ENCODE measurements at regions not wholly inside any gene's neighbourhood (a gene's known extent, or its start where the extent isn't known, plus 50 kb on each side); places are given as distances from the start of the nearest gene placed in this dataset.

GRCh38 chr20:50439539-50440453, 70.4 kb upstream of the PTPN1 start:
- H3K27ac ChIP-seq (ENCODE audit: low read length, poor library complexity, severe bottlenecking), result peak overlapping the region; percentile 68
- H3K4me3 ChIP-seq (ENCODE audit: insufficient read depth in 1 of 2, low read depth in 1 of 2, low read length in 2 of 2), result no peak overlapping the region
- no peaks in the 10 kb centered on the region for H3K79me1 ChIP-seq (replicated peaks; ENCODE audit: low read length, poor library complexity, severe bottlenecking)
- peak overlapping the region; percentile 85 for H2BK120ac ChIP-seq (ENCODE audit: low read depth, low read length)
- peak overlapping the region; percentile 67 for H4K8ac ChIP-seq (ENCODE audit: low read length)
- peak overlapping the region; percentile 83 for H2BK15ac ChIP-seq (ENCODE audit: low read depth, poor library complexity, severe bottlenecking)
- no peak overlapping the region for H3K23ac ChIP-seq (ENCODE audit: low read length in 2 of 2)
- H2AK5ac ChIP-seq (ENCODE audit: low read length, severe bottlenecking), result peak overlapping the region; percentile 78
- H4K91ac ChIP-seq (ENCODE audit: low read length), result peak overlapping the region; percentile 86
- H2BK5ac ChIP-seq (ENCODE audit: low read depth, low read length, poor library complexity, severe bottlenecking), result no peak overlapping the region
- H2BK12ac ChIP-seq (ENCODE audit: low read length in 2 of 2), result peak overlapping the region; percentile 75 to 100
- no peaks in the 10 kb centered on the region for H3K9me3 ChIP-seq (ENCODE audit: control insufficient read depth, low read length)
- DNase-seq, result peak; percentile 25
- peak overlapping the region; percentile 86 for H3K4ac ChIP-seq (ENCODE audit: low read depth in 1 of 2, low read length in 2 of 2)
- peak overlapping the region; percentile 30 to 92 for H3K18ac ChIP-seq (ENCODE audit: low read depth in 1 of 2, low read length in 2 of 2)
- no peak overlapping the region for H2AFZ ChIP-seq (ENCODE audit: low read depth, low read length)
- peak overlapping the region in 1 of 2 experiments; percentile 72 for H3K14ac ChIP-seq (ENCODE audit: low read length in 2 of 2)
- no peaks in the 10 kb centered on the region for H3K27me3 ChIP-seq (ENCODE audit: control insufficient read depth in 1 of 2, insufficient read depth in 1 of 2, low read length in 2 of 2)
- H3K4me2 ChIP-seq (ENCODE audit: low read length, poor library complexity, severe bottlenecking), result no peak overlapping the region
- WGBS, result 96% methylated on average over 7 of the region's 7 CpGs
- peaks cover 12% of the 10 kb centered on the region for H3K4me1 ChIP-seq (ENCODE audit: control insufficient read depth, insufficient read depth, low read depth, low read length)
- no peaks in the 10 kb centered on the region for H3K36me3 ChIP-seq (ENCODE audit: control insufficient read depth in 1 of 2, insufficient read depth in 2 of 2, low read depth in 1 of 2, low read length in 2 of 2)
- H3K9ac ChIP-seq (ENCODE audit: low read length), result peak overlapping the region; percentile 61

- H2AK5ac ChIP-seq (ENCODE audit: low read length, severe bottlenecking), result no peak overlapping the region
- H3K36me3 ChIP-seq (ENCODE audit: control insufficient read depth in 1 of 2, insufficient read depth in 2 of 2, low read depth in 1 of 2, low read length in 2 of 2), result no peaks in the 10 kb centered on the region
- no peak overlapping the region for H2BK5ac ChIP-seq (ENCODE audit: low read depth, low read length, poor library complexity, severe bottlenecking)
- H3K4me2 ChIP-seq (ENCODE audit: low read length, poor library complexity, severe bottlenecking), result no peak overlapping the region
- H2BK15ac ChIP-seq (ENCODE audit: low read depth, poor library complexity, severe bottlenecking), result no peak overlapping the region
- no peaks in the 10 kb centered on the region for H3K79me1 ChIP-seq (replicated peaks; ENCODE audit: low read length, poor library complexity, severe bottlenecking)
- no peak overlapping the region for H2AFZ ChIP-seq (ENCODE audit: low read depth, low read length)
- no peak overlapping the region for H4K91ac ChIP-seq (ENCODE audit: low read length)
- no peaks in the 10 kb centered on the region for H3K27me3 ChIP-seq (ENCODE audit: control insufficient read depth in 1 of 2, insufficient read depth in 1 of 2, low read length in 2 of 2)
- H3K4me3 ChIP-seq (ENCODE audit: insufficient read depth in 1 of 2, low read depth in 1 of 2, low read length in 2 of 2), result no peak overlapping the region
- H3K18ac ChIP-seq (ENCODE audit: low read depth in 1 of 2, low read length in 2 of 2), result no peak overlapping the region
- peak overlapping the region; percentile 79 for H3K9ac ChIP-seq (ENCODE audit: low read length)
- WGBS, result 51% methylated on average over 3 of the region's 4 CpGs
- H3K9me3 ChIP-seq (ENCODE audit: control insufficient read depth, low read length), result no peaks in the 10 kb centered on the region
- no peak overlapping the region for H2BK12ac ChIP-seq (ENCODE audit: low read length in 2 of 2)
- peaks cover 12% of the 10 kb centered on the region for H3K4me1 ChIP-seq (ENCODE audit: control insufficient read depth, insufficient read depth, low read depth, low read length)
- H4K8ac ChIP-seq (ENCODE audit: low read length), result peak overlapping the region; percentile 45
- DNase-seq, result peak; percentile 47
- no peak overlapping the region for H3K23ac ChIP-seq (ENCODE audit: low read length in 2 of 2)
- no peak overlapping the region for H3K27ac ChIP-seq (ENCODE audit: low read length, poor library complexity, severe bottlenecking)
- no peak overlapping the region for H3K4ac ChIP-seq (ENCODE audit: low read depth in 1 of 2, low read length in 2 of 2)
- H3K14ac ChIP-seq (ENCODE audit: low read length in 2 of 2), result no peak overlapping the region
- H2BK120ac ChIP-seq (ENCODE audit: low read depth, low read length), result no peak overlapping the region
These were observed 67.7 kb upstream of the PTPN1 start for GRCh38 chr20:50442512-50442911.

GRCh38 chr20:50445354-50446151, 64.6 kb upstream of the PTPN1 start:
- no peak overlapping the region for H2BK15ac ChIP-seq (ENCODE audit: low read depth, poor library complexity, severe bottlenecking)
- 57% methylated on average over 9 of the region's 13 CpGs for WGBS
- peak; percentile 75 for DNase-seq
- no peak overlapping the region for H4K91ac ChIP-seq (ENCODE audit: low read length)
- peak overlapping the region; percentile 9 to 54 for H3K18ac ChIP-seq (ENCODE audit: low read depth in 1 of 2, low read length in 2 of 2)
- H3K4me3 ChIP-seq (ENCODE audit: insufficient read depth in 1 of 2, low read depth in 1 of 2, low read length in 2 of 2), result no peak overlapping the region
- no peak overlapping the region for H3K27ac ChIP-seq (ENCODE audit: low read length, poor library complexity, severe bottlenecking)
- H2AFZ ChIP-seq (ENCODE audit: low read depth, low read length), result no peak overlapping the region
- peak overlapping the region; percentile 20 to 88 for H2BK12ac ChIP-seq (ENCODE audit: low read length in 2 of 2)
- no peak overlapping the region for H3K4me2 ChIP-seq (ENCODE audit: low read length, poor library complexity, severe bottlenecking)
- no peak overlapping the region for H3K23ac ChIP-seq (ENCODE audit: low read length in 2 of 2)
- no peak overlapping the region for H3K14ac ChIP-seq (ENCODE audit: low read length in 2 of 2)
- no peak overlapping the region for H2BK120ac ChIP-seq (ENCODE audit: low read depth, low read length)
- H3K36me3 ChIP-seq (ENCODE audit: control insufficient read depth in 1 of 2, insufficient read depth in 2 of 2, low read depth in 1 of 2, low read length in 2 of 2), result no peaks in the 10 kb centered on the region
- H2AK5ac ChIP-seq (ENCODE audit: low read length, severe bottlenecking), result no peak overlapping the region
- H3K27me3 ChIP-seq (ENCODE audit: control insufficient read depth in 1 of 2, insufficient read depth in 1 of 2, low read length in 2 of 2), result no peaks in the 10 kb centered on the region
- H3K9me3 ChIP-seq (ENCODE audit: control insufficient read depth, low read length), result no peaks in the 10 kb centered on the region
- H3K4me1 ChIP-seq (ENCODE audit: control insufficient read depth, insufficient read depth, low read depth, low read length), result peaks cover 6% of the 10 kb centered on the region
- H3K79me1 ChIP-seq (replicated peaks; ENCODE audit: low read length, poor library complexity, severe bottlenecking), result no peaks in the 10 kb centered on the region
- no peak overlapping the region for H2BK5ac ChIP-seq (ENCODE audit: low read depth, low read length, poor library complexity, severe bottlenecking)
- peak overlapping the region; percentile 8 to 16 for H3K4ac ChIP-seq (ENCODE audit: low read depth in 1 of 2, low read length in 2 of 2)
- H4K8ac ChIP-seq (ENCODE audit: low read length), result no peak overlapping the region
- H3K9ac ChIP-seq (ENCODE audit: low read length), result no peak overlapping the region

Measured in mesenchymal stem cell (in vitro differentiated cells and primary cell).